ENCODE measurements at regions not wholly inside any gene's neighbourhood (a gene's known extent, or its start where the extent isn't known, plus 50 kb on each side); places are given as distances from the start of the nearest gene placed in this dataset.

- TF ChIP-seq EZH2 (IDR thresholded peaks at IDR 0.05) (no peak), POLR2AphosphoS5 (IDR thresholded peaks at IDR 0.05; ENCODE audit: borderline replicate concordance, low read depth, low read length) (no peak), FOXP2 (optimal IDR thresholded peaks at IDR 0.05; ENCODE audit: control extremely low read depth, extremely low read length, insufficient read depth) (no peak)
These were observed 959.6 kb upstream of the NOVA1 start for GRCh38 chr14:27557445-27557844.
